GM23338 (cell line): ENCODE measurements at regions not wholly inside any gene's neighbourhood (a gene's known extent, or its start where the extent isn't known, plus 50 kb on each side); places are given as distances from the start of the nearest gene placed in this dataset.

Experiments
- ATAC-seq: fragments of 200-7000 bp; cut with Tn5 transposase; 3 replicates; pipeline ENCODE4 v1.9.1; 2020
- DNase-seq: peaks from one replicate; pipeline ENCODE4 v3.0.0-alpha.2; 2015; ENCODE audit warnings: low spot score
- H2AFZ ChIP-seq: fragments of 200-600 bp; sonication (generic); 2 replicates; pipeline ENCODE4 v1.8.0; 2016; ENCODE audit warnings: antibody characterized with exemption, mild to moderate bottlenecking, moderate library complexity
- H3F3A ChIP-seq: fragments of 200-600 bp; sonication (generic); replicated peaks from 2 replicates; pipeline ENCODE4 v1.8.0; 2017; ENCODE audit warnings: antibody characterized with exemption, mixed run types, low read depth
- H3K27ac ChIP-seq: fragments of 200-600 bp; sonication (generic); 2 replicates; pipeline ENCODE4 v1.6.1; 2016; ENCODE audit warnings: low read depth
- H3K27me3 ChIP-seq: fragments of 200-600 bp; sonication (generic); 2 replicates; pipeline ENCODE4 v1.8.0; 2016; ENCODE audit warnings: mild to moderate bottlenecking, mixed run types, moderate library complexity; ENCODE audit not compliant: insufficient read depth
- H3K36me3 ChIP-seq: fragments of 200-600 bp; sonication (generic); 2 replicates; pipeline ENCODE4 v1.8.0; 2016; ENCODE audit warnings: mild to moderate bottlenecking; ENCODE audit not compliant: insufficient read depth
- H3K4me1 ChIP-seq: fragments of 200-600 bp; sonication (generic); 2 replicates; pipeline ENCODE4 v1.8.0; 2016; ENCODE audit warnings: mild to moderate bottlenecking, moderate library complexity; ENCODE audit not compliant: insufficient read depth
- H3K4me2 ChIP-seq: fragments of 200-600 bp; sonication (generic); 2 replicates; pipeline ENCODE4 v1.7.1; 2017; ENCODE audit warnings: mixed run types
- H3K4me3 ChIP-seq: fragments of 200-600 bp; sonication (generic); 2 replicates; pipeline ENCODE4 v1.6.1; 2016; ENCODE audit warnings: mixed run types
- H3K79me2 ChIP-seq: fragments of 200-600 bp; sonication (generic); replicated peaks from 2 replicates; pipeline ENCODE4 v1.8.0; 2017; ENCODE audit warnings: mild to moderate bottlenecking; ENCODE audit not compliant: insufficient read depth
- H3K9me2 ChIP-seq: fragments of 200-600 bp; sonication (generic); 2 replicates; pipeline ENCODE4 v1.8.0; 2017; ENCODE audit not compliant: insufficient read depth
- H4K20me1 ChIP-seq: fragments of 200-600 bp; sonication (generic); replicated peaks from 2 replicates; pipeline ENCODE4 v1.8.0; 2017; ENCODE audit warnings: mild to moderate bottlenecking; ENCODE audit not compliant: insufficient read depth
- H3K27ac Mint-ChIP-seq: 2 replicates; pipeline ENCODE4 v1.8.0; 2020; ENCODE audit warnings: inconsistent platforms, mild to moderate bottlenecking, moderate library complexity, mixed read lengths
- H3K27me3 Mint-ChIP-seq: 3 replicates; pipeline ENCODE4 v1.8.0; 2022; ENCODE audit warnings: low read depth, mild to moderate bottlenecking, moderate library complexity, mixed read lengths, inconsistent platforms; ENCODE audit not compliant: insufficient read depth, poor library complexity
- H3K36me3 Mint-ChIP-seq: 3 replicates; pipeline ENCODE4 v1.8.0; 2021; ENCODE audit warnings: low read depth, mild to moderate bottlenecking, inconsistent platforms, moderate library complexity, mixed read lengths
- H3K4me1 Mint-ChIP-seq: 3 replicates; pipeline ENCODE4 v1.8.0; 2020; ENCODE audit warnings: mild to moderate bottlenecking, inconsistent platforms, mixed read lengths
- H3K4me3 Mint-ChIP-seq: 3 replicates; pipeline ENCODE4 v1.8.0; 2021; ENCODE audit warnings: moderate library complexity, mild to moderate bottlenecking, inconsistent platforms, mixed read lengths
- H3K9me3 Mint-ChIP-seq: 3 replicates; pipeline ENCODE4 v1.8.0; 2020; ENCODE audit warnings: moderate library complexity, mild to moderate bottlenecking, inconsistent platforms, mixed read lengths
- CREB1 ChIP-seq: fragments of 250-450 bp; sonication (Bioruptor Pico); IDR thresholded peaks from 2 replicates; pipeline ENCODE4 v1.5.0; 2020; ENCODE audit warnings: low read depth, mild to moderate bottlenecking, moderate library complexity
- JUNB ChIP-seq: IDR thresholded peaks from one replicate; pipeline ENCODE4 v1.6.1; 2016; ENCODE audit warnings: antibody characterized with exemption; ENCODE audit not compliant: unreplicated experiment
- POLR2AphosphoS5 ChIP-seq: IDR thresholded peaks from 2 replicates; pipeline ENCODE4 v1.6.1; 2016; ENCODE audit warnings: antibody characterized with exemption, low read depth
- STAT1 ChIP-seq: IDR thresholded peaks from one replicate; pipeline ENCODE4 v1.6.1; 2016; ENCODE audit warnings: antibody characterized with exemption; ENCODE audit not compliant: unreplicated experiment
- ZNF114 ChIP-seq: fragments of 250-450 bp; sonication (Bioruptor Pico); IDR thresholded peaks from 2 replicates; pipeline ENCODE4 v1.5.0; 2020; ENCODE audit warnings: mild to moderate bottlenecking, moderate library complexity
- TF ChIP-seq, protein P1 (sequence below): IDR thresholded peaks from one replicate; pipeline ENCODE4 v1.6.1; 2018; ENCODE audit warnings: antibody characterized with exemption; ENCODE audit not compliant: unreplicated experiment
- TF ChIP-seq, protein P2 (sequence below), 2 experiments: fragments of 200-600 bp in 1 of 2; sonication (generic) in 1 of 2; conservative IDR thresholded peaks; 2 replicates each; pipeline versions ENCODE4 v1.5.1 to v1.6.1; 2016 to 2017; ENCODE audit warnings: antibody characterized with exemption in 2 of 2, low read depth in 2 of 2, mild to moderate bottlenecking in 2 of 2, moderate library complexity in 1 of 2

DNA sequence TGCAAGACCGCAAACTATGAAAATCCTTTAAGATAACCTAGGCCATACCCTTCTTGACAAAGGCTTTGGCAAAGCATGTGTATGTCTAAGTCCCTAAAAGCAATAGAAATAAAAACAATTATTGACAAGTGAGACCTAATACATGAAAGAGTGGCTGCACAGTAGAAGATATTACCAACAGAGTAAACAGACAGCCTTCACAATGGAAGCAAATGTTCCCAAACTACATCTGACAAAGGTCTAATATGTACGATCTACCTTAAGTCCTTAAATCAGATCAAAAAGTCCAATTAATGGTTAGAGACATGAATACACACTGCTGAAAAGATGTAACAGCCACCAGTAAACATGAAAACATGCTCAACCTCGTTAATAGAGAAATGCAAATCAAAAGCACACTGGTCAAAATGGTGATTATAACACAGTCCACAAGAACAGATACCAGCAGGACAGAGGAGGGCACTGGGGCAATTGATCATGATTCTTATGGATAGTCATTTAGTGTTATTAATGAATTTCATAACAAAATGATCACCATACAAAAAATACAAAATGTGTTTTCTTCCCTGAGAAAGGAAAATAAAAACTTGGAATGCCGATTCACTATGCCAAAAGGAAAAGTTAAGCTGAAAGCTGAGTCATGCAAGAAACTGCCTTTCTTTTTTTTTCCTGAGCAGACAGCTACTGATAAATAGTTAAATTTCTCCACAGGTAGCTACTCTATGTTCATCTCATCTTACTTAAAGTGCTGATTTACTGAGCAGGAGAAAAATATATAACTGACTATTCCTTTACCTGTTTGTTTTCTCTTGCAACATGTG is 102.6 kb upstream of the VPREB1 start (continued):
- TF ChIP-seq, protein P1, sequence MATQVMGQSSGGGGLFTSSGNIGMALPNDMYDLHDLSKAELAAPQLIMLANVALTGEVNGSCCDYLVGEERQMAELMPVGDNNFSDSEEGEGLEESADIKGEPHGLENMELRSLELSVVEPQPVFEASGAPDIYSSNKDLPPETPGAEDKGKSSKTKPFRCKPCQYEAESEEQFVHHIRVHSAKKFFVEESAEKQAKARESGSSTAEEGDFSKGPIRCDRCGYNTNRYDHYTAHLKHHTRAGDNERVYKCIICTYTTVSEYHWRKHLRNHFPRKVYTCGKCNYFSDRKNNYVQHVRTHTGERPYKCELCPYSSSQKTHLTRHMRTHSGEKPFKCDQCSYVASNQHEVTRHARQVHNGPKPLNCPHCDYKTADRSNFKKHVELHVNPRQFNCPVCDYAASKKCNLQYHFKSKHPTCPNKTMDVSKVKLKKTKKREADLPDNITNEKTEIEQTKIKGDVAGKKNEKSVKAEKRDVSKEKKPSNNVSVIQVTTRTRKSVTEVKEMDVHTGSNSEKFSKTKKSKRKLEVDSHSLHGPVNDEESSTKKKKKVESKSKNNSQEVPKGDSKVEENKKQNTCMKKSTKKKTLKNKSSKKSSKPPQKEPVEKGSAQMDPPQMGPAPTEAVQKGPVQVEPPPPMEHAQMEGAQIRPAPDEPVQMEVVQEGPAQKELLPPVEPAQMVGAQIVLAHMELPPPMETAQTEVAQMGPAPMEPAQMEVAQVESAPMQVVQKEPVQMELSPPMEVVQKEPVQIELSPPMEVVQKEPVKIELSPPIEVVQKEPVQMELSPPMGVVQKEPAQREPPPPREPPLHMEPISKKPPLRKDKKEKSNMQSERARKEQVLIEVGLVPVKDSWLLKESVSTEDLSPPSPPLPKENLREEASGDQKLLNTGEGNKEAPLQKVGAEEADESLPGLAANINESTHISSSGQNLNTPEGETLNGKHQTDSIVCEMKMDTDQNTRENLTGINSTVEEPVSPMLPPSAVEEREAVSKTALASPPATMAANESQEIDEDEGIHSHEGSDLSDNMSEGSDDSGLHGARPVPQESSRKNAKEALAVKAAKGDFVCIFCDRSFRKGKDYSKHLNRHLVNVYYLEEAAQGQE: no peak
- TF ChIP-seq, protein P2, sequence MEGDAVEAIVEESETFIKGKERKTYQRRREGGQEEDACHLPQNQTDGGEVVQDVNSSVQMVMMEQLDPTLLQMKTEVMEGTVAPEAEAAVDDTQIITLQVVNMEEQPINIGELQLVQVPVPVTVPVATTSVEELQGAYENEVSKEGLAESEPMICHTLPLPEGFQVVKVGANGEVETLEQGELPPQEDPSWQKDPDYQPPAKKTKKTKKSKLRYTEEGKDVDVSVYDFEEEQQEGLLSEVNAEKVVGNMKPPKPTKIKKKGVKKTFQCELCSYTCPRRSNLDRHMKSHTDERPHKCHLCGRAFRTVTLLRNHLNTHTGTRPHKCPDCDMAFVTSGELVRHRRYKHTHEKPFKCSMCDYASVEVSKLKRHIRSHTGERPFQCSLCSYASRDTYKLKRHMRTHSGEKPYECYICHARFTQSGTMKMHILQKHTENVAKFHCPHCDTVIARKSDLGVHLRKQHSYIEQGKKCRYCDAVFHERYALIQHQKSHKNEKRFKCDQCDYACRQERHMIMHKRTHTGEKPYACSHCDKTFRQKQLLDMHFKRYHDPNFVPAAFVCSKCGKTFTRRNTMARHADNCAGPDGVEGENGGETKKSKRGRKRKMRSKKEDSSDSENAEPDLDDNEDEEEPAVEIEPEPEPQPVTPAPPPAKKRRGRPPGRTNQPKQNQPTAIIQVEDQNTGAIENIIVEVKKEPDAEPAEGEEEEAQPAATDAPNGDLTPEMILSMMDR (conservative IDR thresholded peaks at IDR 0.05; ENCODE audit: low read depth in 2 of 2): no peak
- TF ChIP-seq CREB1 (CRISPR knock-in tag) (no peak), STAT1 (no peak)

DNA sequence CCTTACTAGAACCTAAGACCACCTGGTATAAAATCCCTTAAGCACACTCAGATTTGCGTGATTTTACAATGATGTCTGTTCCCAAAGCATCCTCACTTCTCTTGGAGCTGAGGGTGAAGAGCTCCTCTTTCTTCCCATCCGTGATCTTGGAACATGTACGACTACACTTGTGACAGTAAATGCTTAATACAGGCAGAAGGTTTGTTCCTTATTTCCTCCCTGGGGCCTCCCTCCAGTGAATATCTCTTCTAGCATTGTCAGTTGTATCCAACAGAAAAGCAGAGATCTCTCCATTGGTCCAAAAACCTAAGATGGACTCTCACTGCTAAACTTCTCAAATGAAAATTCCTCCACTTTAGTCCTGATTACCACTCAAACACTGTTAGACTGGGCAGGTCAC is 103.6 kb upstream of the VPREB1 start:
- Mint-ChIP-seq H3K27ac (no peak overlapping the region), H3K9me3 (peaks cover 7% of the 10 kb centered on the region; the same call in 1 of the 3 replicates), H3K4me3 (no peak overlapping the region), H3K27me3 (peaks cover 32% of the 10 kb centered on the region), H3K36me3 (no peaks in the 10 kb centered on the region), H3K4me1 (peaks cover 25% of the 10 kb centered on the region)
- Histone ChIP-seq H3K9me2 (no peaks in the 10 kb centered on the region), H3K36me3 (no peaks in the 10 kb centered on the region), H3K4me2 (no peak overlapping the region), H3K27ac (no peak overlapping the region), H3K79me2 (no peaks in the 10 kb centered on the region), H2AFZ (no peak overlapping the region), H3K27me3 (peaks cover 100% of the 10 kb centered on the region), H3F3A (no peaks in the 10 kb centered on the region), H3K4me1 (peaks cover 22% of the 10 kb centered on the region; the same call in 1 of the 2 replicates), H4K20me1 (no peaks in the 10 kb centered on the region), H3K4me3 (no peak overlapping the region)
- no peak for ATAC-seq
- no peak for TF ChIP-seq JUNB
- no peak for TF ChIP-seq CREB1 (CRISPR knock-in tag)
- TF ChIP-seq, protein P1: no peak
- no peak for TF ChIP-seq POLR2AphosphoS5
- TF ChIP-seq ZNF114: no peak
- no peak for DNase-seq
